ENCODE measurements at regions not wholly inside any gene's neighbourhood (a gene's known extent, or its start where the extent isn't known, plus 50 kb on each side); places are given as distances from the start of the nearest gene placed in this dataset.
"Not testable (repeated sequence)": the region's sequence is repeated elsewhere in the genome, so short reads cannot be mapped to it uniquely, and the experiment has no call there.

DNA sequence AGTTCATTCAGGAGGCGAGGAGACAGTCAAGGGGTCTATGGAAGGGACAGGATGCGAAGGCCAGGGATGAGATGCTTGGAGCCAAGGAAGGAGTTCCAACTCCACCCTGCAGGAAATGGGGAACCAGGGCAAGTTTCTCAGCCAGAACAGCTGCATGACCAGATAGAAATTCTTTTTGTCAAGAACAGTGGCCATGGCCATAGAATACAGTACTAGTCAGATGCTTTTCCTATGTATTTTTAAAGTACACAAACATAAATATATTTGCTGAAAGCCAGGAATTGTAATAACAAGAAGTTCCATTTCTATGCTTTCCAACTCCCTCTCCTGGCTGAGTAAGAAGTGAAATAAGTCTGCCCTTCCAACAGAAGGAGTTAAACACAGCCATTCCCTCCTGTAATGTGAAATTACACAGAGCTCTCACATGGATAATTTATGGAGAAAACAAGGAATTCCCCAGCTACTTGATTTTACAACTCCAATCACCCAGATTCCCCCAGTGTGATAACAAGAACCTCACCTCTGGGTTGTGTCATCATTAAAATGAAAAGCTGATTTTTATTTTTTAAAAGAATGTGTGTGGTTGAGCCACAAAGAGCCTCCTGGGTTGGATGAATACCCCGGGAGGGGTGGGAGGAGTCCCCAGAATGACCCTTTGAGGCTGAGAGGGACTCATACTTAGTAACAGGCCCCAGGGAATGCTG is 124.6 kb upstream of the ARHGEF3 start:
- DNase-seq (ENCODE audit: low read depth, low spot score) = no peak

DNA sequence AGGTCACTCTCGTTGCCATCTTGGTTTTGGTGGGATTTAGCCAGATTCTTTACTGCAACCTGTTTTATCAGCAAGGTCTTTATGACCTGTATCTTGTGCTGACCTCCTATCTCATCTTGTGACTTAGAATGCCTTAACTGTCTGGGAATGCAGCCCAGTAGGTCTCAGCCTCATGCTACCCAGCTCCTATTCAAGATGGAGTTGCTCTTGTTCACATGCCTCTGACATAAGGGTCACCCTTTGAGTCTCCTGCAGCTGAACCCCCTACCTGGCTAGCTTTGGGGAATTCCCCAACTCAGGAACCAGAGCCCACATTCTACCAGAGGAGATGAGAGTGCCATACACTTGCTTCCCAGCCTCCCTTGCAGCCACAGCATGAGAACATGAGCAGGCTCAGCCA is 123.0 kb upstream of the ARHGEF3 start:
- DNase-seq (ENCODE audit: low read depth, low spot score) = not testable (repeated sequence)

DNA sequence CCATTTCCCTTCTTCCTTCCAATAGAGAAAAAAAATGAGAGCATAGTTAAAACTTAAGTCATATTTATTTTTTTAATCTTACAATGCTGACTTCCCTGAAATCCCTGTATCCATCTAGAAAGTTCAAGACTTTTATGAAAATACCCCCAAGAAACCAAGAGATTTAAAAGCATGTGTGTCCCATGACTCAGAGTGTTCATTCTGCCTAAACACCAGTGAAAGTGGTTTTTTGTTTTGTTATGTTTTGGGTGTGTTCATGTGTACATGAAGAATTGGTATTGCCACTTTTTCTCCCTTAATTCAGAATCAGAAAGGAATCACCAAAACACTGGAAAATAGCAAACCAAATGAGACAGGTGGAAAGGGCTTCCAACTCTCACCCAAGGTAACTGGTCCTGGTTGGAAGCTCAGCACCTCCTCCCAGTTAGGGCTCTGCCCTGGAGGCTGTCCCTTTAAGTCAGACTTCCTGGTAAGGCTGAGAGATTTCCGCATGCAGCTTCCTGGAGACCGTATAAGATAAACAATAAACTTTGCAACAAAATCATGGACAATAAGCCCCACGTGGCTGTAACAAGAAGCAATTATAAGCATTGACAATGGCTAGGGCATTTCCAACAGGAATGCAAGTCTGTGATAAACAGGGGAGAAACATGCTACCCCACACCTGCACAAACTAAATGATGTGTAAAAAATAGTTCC is 121.9 kb upstream of the ARHGEF3 start:
- no peak for DNase-seq (ENCODE audit: low read depth, low spot score)

DNA sequence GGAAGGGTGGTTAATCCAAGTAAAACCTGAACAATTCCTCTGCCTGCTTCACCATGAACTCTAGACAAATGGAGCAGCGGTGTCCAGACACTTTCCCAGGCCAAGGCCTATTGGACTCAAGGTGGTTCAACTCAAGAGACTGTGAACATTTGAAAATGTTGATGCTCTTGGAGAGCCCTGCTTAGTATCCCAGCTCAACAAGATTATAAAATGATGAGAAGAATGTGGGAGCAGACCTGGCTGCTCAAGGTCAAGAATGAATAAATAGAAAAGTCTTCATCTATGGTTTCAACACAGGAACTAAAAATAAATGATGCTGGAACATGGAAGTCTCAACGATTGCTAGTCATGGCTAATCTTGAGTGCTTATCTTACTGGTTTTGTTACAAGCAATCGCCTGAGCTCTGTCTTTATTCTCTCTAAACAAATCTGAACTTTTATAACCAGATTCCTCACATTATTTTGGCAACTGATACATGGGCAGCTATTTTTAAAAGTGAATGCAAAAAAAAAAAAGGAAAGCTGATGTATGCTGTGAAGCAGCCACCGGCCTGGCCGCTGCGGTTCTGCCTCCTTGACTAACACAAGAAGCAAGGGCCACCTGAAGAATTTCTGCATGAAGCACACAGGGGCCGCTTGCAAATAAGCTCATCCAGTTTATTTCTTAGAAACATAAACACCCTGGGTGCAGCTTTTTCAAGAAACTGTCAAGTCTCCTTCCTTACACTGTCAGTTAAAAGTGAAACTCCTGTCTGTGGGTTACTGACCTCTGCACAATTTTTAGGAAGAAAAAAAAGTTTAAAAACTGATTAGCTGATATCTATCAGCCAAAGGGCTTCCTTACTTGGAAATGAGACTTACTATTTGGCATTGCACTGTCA is 120.1 kb upstream of the ARHGEF3 start:
- no peak for DNase-seq (ENCODE audit: low read depth, low spot score)

DNA sequence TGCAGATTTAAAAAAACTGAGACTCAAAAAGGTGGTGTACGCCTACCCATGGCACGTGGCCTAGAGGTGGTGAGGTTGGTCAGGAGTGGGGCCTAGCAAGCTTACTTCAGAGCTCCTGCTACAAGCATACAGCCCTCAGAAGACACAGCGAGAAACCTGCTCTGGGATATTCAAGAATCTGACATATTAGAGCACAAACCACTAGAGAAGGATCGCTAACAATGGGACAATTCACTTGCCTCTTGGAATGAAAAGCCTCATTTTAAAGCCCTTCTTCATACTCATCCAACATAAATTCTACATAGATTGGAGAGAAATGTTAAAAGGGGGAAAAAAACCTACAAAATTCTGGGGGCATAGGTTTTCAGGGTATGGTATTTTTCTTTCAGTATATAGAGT is 118.0 kb upstream of the ARHGEF3 start:
- no peak for DNase-seq (ENCODE audit: low read depth, low spot score)

DNA sequence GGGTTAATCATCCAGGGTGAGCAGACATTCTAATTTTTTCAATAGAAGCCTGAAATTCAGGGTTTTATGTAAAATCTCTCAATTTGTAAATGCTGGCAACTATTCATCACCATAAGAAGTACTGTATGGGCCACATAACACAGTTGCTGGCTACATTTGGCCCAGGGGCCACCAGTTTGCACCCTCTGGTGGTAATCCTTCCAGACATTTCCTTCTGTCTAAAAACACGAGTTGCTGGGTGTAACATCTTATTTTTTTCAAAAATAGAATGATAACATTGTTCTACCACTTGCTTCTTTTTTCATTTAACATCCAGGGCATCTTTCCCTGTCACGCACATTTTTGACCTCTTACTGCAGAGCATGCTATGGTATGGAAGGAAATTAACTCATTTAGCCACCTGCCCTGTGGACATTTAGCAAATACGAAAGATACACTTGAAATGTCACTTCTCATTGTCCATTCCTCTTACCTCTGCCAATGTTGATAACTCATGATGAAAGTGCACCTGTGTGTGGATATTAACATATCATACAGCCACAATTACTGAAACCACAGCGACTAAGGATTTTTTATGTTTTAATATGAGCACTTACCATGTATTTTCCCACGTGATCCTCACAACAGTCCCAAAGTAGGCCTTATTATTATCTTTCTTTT is 117.5 kb upstream of the ARHGEF3 start:
- DNase-seq (ENCODE audit: low read depth, low spot score) = no peak

DNA sequence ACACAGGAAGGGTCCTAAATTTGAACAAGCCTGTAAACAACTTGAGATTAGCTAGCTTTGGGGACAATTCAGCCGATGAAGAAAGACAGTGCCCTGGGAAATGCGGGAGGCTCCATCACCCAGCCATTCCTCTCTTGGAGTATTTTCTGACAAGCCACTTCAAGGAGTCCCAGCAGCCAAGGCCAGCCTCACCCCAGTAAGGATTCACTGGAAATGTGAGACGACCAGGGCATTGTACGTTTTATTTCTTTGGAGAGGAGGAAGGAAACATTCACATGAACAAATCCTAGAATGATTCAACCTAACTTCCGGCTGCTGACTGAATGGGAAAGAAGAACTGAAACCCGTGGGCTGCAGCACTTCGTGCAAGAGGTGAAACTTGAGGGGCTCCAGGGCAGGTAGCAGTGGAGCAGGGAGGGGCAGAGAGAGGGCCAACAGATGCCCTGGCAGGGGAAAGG is 116.4 kb upstream of the ARHGEF3 start:
- DNase-seq (ENCODE audit: low read depth, low spot score) = no peak

DNA sequence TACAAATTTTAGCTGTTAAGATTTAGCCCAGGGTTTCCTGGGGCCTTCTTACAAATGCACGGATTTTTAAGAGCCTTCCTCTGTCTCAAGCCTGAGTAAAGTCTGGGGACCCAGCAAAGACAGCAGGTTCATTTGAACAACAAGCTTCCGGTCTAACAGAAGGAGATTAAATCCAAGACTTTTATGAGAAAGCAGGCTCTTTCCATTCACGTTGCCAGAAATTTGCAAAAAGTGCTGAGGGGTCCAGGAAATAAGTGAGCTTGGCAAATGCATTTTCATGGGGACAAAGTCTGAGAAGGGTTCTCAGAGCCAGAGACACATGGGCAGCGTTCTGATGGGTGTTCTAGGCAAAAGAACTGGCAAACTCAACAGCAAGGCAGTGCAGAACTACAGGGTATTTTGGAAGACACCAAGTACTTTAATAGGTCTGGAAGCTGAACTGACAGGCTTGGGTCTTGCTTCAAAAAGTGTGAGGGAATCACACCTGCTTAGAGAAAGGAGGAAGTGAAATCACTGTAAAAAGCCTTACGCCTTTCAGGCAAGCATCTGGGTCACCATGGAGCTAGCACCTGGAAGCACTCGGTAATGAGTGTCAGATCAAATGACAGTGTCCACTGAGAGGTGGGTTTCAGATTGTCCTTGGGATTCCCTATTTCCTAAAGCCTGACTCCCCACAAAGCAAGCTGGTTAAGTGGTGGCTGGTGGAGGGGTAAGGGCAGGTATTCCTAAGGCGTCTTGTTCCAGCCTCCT is 115.8 kb upstream of the ARHGEF3 start:
- no peak for DNase-seq (ENCODE audit: low read depth, low spot score)

DNA sequence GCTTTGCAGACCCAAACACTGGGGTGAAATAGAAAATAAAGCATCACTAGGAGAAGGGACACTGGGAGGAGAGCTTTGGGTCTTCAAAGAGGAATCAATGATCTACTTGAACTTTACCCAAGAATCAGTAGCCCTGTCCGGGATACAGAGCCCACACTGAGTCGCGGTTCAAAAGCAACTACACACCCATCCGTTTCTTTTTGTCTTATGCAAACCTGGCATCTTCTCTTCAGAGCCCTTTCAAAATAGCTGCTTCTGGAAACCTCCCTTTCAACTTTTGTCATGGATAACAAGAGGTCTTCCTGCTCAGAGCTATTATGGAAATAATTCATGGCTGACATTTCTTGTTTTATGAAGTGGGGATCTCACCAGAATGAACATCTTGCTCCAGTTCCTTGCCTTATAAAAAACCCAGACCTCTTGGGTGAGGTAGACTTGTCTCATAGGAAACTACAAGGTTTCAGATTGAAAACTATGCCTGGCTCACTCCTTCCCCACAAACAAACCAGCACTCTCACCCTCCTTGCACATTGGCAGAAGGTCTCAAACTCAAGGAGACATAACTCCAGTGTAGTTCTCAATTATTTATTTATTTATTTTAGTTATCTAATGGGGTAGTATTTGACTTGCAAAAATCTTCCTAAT is 115.1 kb upstream of the ARHGEF3 start:
- no peak for DNase-seq (ENCODE audit: low read depth, low spot score)

DNA sequence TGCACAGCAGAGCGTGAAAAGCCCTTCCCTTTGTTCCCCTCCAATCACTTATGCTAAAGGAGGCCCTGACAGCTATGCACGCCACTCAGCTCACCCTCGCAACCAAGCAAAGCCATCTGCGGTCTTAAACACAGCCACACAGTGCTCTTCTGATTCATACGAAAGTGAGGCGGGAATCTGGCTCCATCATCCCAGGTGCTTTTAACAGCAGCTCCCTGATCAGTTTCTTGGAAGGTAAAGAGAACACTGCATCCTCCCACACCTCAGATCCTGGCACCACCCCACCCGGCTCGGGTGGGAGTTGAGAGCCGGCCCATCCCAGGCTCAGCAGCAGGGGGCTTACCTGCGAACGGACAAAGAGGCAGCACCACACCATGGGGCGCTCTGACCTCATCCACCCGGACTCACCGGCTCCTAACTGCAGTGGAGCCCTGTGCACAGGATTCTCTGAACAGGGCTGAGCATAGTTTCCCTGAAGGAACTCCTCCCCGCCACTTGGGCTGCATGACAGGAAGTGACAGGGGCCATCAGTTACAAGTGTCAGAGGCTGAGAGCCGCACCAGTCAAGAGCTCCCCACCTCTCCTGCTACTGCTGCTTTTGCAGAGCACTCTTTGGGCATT is 114.3 kb upstream of the ARHGEF3 start:
- DNase-seq (ENCODE audit: low read depth, low spot score) = no peak

DNA sequence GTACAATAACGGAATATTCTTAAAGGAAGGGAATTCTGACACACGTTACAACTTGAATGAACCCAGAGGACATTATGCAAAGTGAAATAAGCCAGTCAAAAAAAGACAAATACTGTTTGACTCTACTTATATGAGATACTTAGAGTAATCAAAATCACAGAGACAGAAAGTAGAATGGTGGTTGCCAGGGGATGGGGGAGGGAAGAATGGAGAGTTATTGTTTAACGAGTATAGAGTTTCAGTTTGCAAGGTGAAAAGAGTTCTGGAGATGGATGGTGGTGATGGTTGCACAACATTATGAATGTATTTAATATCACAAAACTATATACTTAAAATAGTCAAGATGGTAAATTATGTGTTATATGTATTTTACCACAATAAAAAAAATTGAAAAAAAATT is 112.9 kb upstream of the ARHGEF3 start:
- DNase-seq (ENCODE audit: low read depth, low spot score) = no peak

DNA sequence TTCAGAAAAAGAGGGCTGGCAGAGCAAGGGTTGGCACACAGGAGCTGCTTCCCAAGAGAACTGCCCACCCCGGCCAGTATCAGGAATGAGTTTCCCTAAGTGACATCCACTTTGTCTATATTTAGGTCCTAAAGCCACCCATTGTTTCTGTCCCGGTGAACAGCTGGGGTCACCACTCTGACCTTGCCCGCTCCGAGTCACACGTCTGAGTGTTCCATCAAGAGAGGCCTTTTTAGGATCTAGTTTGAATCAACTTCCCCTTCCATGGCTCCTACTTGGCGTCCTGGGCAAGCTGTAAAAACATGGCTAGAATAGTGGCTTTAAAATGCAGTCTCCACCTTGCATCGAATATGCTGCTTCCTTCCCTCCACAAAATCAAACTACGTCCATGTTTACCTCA is 109.6 kb upstream of the ARHGEF3 start:
- DNase-seq (ENCODE audit: low read depth, low spot score) = no peak

DNA sequence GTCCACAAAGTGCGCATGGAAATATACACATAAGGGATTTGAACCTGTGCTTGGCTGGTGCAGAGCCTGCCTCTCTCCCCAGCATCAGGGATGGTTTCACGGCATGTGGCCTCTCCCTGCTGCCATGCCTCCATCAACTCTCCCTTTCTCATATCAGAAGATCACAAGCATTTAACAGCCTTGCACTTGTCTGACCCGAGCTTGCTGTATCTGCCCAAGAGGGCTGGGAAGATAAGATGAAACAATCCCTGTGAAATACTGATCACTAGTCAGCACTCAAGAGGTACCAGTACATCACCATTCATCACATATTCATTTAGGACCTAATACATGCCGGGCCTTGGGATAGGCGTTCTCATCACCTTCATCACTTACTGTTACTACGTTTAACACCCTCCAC is 107.6 kb upstream of the ARHGEF3 start:
- DNase-seq (ENCODE audit: low read depth, low spot score) = no peak

DNA sequence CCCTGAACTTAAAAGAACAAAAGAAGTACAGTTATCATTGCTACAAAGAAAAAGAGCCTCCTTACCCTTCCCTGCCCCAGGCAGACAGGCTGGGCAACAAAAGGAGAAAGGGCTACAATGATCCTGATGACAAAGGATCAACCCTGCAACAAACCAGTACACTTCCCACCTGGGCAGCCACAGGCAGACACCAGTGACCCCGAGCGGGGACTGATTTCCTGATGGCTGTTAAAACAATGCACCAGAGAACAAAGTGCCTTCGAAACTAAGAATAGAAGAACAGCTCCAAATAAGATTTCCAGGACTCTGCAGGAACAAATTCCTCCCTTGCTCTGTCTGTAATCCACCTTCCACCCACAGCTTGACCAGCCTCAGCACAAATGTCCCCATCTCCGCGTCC is 106.3 kb upstream of the ARHGEF3 start:
- DNase-seq (ENCODE audit: low read depth, low spot score) = no peak

DNA sequence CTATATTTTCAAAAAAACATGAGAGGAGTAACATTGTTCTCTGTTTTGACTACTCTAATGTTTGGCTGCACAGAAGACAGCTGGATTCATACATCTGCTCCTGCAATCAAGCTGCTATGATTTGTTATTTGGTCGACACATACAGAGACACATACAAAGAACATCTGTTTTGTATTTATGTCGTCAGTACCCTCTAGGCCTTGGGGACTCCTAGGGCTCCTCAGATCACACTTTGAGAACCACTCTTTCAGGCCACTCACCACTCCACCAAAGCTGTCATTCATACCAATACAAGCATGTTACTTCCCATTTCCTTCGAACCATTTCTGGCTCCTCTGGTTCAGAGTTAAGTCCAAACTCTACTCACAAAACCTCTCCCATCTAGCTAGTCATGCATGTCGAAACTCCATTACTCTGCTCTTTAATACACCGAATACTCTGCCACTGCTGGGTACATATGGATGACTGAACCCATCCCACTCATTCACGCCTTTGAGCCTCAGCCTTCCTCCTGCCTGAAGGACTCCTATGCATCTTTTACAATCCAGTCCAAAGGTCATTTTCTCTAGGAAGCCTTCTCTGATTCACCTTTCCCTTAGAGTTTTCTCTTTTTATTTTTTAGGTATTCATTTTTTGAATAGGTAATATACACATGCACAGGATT is 102.9 kb upstream of the ARHGEF3 start:
- no peak for DNase-seq (ENCODE audit: low read depth, low spot score)

DNA sequence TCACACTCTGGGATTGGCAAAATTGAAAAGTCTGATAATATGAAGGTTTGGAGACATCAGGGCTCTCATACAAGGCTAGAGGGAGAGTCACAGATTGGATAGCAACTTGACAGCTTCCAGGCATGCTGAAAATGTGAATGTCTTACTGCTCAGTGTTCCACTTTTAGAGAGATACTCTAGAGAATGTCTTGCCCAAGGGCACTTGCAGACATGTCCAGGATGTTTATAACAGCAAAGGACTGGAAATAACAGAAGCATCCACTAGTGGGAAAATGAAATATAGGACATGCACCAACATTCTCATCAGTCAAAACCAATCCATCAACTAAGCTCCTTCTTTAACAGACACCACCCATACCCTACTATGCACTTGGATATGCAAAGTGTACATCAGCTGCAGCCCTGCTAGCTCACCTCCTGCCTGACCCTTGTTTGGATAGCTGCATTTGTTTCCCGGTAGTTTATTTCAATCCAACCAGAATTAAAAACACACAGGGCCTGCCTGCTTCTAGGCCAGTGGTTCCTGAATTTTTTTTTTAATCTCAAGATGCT is 101.6 kb upstream of the ARHGEF3 start:
- DNase-seq (ENCODE audit: low read depth, low spot score) = no peak

DNA sequence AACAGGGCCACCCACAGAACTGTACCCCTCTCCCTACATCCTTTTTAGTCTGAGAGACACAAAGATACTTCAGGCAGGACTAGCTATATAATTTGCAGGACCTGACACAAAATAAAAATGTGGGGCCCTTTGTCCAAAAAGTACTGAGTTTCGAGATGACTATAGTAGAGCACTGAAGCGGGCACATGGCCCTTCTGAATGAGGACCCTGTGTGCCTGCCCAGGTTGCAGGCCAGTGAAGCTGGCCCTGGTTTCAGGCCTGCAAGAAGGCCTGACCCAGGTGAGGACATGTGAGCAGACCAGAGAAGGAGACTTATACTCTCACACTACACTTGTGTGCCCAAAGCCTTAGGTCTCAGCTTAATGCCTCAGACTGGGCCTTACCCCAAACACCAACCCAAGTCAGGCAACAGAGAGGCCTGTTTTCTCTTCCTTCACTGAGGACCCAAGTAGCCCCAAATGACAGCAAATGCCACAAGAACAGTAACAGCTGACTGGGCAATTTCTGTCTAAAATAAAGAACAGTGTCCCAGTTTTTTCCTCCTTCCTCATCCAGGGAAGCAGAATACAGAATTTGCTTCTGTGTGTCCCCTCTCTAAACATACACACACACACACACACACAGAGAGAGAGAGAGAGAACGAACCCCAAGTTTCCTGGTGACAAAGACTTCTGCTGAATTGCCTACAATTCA is 100.9 kb upstream of the ARHGEF3 start:
- DNase-seq (ENCODE audit: low read depth, low spot score) = no peak

DNA sequence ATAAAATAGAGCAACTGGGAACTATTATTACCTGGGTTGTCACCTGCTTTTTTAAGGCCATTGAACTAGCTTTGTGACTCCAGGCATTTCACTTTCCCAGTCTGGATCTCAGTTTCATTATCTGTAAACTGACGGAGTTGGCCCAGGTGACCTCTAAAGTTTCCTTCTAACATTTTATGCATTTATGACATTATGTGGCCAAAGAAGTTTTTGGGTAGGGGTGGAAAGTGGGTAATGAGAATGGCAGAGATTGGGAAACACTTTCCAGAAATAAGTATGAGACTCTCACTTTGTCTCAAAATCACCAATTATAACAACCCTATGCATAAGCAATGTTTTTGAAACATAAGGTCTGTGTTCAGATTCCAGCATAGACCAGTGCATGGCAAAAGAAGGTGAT is 99.1 kb upstream of the ARHGEF3 start:
- no peak for DNase-seq (ENCODE audit: low read depth, low spot score)

DNA sequence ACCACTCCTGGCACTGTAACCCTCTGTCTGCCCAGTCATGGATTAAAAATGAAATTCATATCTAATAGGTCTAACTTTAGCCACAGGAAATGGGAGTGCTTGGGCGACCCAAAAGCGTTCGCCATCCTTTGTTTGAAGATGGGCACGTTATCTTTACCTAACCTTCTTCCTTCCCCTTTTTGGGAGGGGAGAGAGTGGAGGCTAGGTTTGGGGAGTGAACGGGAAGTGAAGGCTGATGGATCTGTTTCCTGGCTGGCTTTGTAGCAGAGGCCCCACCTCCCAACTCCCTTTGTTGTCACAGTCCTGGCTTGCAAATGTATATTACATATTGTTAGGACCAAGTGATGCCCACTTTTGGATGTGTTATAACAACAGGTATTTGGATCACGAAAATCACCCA is 98.1 kb upstream of the ARHGEF3 start:
- no peak for DNase-seq (ENCODE audit: low read depth, low spot score)

Data from iPS DF 19.7 (cell line).